Naive thymus-derived CD8-positive, alpha-beta T cell (primary cell): ENCODE measurements at regions not wholly inside any gene's neighbourhood (a gene's known extent, or its start where the extent isn't known, plus 50 kb on each side); places are given as distances from the start of the nearest gene placed in this dataset.

Source experiments
- ATAC-seq, 2 donors: fragments of 150-1000 bp; cut with Tn5 transposase in 1 of 2; sonication (Bioruptor Pico), chemical (Tn5 transposase) in 1 of 2; 1 replicate in 1 of 2; 2 replicates in 1 of 2; pipeline ENCODE4 v1.10.0; 2021; ENCODE audit warnings: mild to moderate bottlenecking in 2 of 2, moderate library complexity in 2 of 2
- POLR2A ChIA-PET: fragments of 350-600 bp; sonication (Branson Sonifier 250); formaldehyde crosslinking; loops from one replicate; lab custom pipeline; 2021; ENCODE audit warnings: antibody characterized with exemption; lab: Charles Lee
- DNase-seq, 10 donors: peaks; one replicate each; pipeline versions ENCODE4 v3.0.0 to v3.0.0-alpha.2; 2020 to 2022
- H3K27ac Mint-ChIP-seq, 10 donors: one replicate each; pipeline ENCODE4 v1.8.0; 2020 to 2022; ENCODE audit warnings: mild to moderate bottlenecking in 10 of 10, mixed read lengths in 10 of 10, moderate library complexity in 4 of 10, inconsistent platforms in 1 of 10
- H3K27me3 Mint-ChIP-seq, 5 donors: one replicate each; pipeline ENCODE4 v1.8.0; 2021 to 2022; ENCODE audit warnings: mixed read lengths in 5 of 5
- H3K36me3 Mint-ChIP-seq, 3 donors: one replicate each; pipeline ENCODE4 v1.8.0; 2020 to 2022; ENCODE audit warnings: mixed read lengths in 3 of 3, mild to moderate bottlenecking in 2 of 3, inconsistent platforms in 1 of 3
- H3K4me1 Mint-ChIP-seq, 4 donors: one replicate each; pipeline ENCODE4 v1.8.0; 2021 to 2022; ENCODE audit warnings: mixed read lengths in 4 of 4
- H3K4me3 Mint-ChIP-seq, 10 donors: one replicate each; pipeline ENCODE4 v1.8.0; 2020 to 2022; ENCODE audit warnings: mild to moderate bottlenecking in 10 of 10, mixed read lengths in 10 of 10, moderate library complexity in 6 of 10, inconsistent platforms in 1 of 10
- H3K9me3 Mint-ChIP-seq, 9 donors: one replicate each; pipeline ENCODE4 v1.8.0; 2020 to 2022; ENCODE audit warnings: mixed read lengths in 9 of 9, mild to moderate bottlenecking in 3 of 9, inconsistent platforms in 1 of 9, moderate library complexity in 1 of 9

DNA sequence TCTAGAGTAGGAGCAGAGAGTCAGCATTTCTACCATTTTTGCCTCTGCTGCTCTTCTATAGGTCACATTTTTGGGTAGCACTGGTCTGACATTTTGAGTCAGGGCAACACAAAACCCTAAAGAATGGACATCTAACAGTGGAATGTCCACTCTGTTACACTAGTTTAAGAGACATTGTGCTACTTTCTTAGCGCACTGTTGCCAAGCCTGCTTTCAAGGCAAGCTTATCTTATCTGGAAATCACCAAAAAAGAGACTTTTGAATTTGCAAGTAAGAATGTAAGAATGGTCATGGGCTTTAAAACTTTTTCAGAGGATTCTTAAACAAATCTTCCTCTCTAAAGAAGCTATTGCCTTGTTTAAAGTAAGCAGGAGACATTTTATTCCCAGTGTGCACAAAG, 73.0 kb upstream of the STARD4 start:
- H3K4me3 Mint-ChIP-seq, result no peak overlapping the region
- peaks cover 0 to 12% (median under 1%) of the 10 kb centered on the region in 4 donors for H3K4me1 Mint-ChIP-seq
- POLR2A ChIA-PET, result no interaction called here
- ATAC-seq, result no peak
- H3K36me3 Mint-ChIP-seq, result peaks cover 0 to 3% (median 0%) of the 10 kb centered on the region in 3 donors
- no peak for DNase-seq
- peaks cover 0 to 20% (median 4%) of the 10 kb centered on the region in 5 donors for H3K27me3 Mint-ChIP-seq
- H3K27ac Mint-ChIP-seq, result no peak overlapping the region
- H3K9me3 Mint-ChIP-seq, result no peaks in the 10 kb centered on the region

DNA sequence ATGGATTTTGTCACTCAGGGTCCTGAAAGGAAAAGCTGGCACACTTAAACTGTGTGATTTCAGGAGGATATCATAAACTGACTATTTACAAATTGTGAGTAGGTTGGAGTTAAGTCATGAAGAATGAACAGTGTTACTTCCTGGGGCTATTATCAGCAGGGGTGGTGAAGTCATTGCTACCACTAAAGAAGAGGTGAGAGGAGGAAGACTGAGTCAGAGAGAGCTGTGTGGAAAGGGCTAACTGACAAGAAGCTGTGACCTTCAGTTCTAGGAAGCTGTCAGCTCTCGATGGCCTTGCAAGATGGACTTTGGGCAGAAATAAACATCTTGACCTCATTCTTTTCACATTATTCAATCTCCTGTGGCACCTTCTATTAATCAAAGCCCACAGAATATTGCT, 72.3 kb upstream of the STARD4 start:
- H3K27me3 Mint-ChIP-seq, result peaks cover 0 to 20% (median 5%) of the 10 kb centered on the region in 5 donors
- ATAC-seq, result no peak
- H3K9me3 Mint-ChIP-seq, result peaks cover 0 to 5% (median 0%) of the 10 kb centered on the region in 9 donors
- H3K4me1 Mint-ChIP-seq, result peaks cover 0 to 12% (median under 1%) of the 10 kb centered on the region in 4 donors
- POLR2A ChIA-PET, result no interaction called here
- H3K27ac Mint-ChIP-seq, result no peak overlapping the region
- peaks cover 0 to 3% (median 0%) of the 10 kb centered on the region in 3 donors for H3K36me3 Mint-ChIP-seq
- H3K4me3 Mint-ChIP-seq, result no peak overlapping the region
- DNase-seq, result no peak

DNA sequence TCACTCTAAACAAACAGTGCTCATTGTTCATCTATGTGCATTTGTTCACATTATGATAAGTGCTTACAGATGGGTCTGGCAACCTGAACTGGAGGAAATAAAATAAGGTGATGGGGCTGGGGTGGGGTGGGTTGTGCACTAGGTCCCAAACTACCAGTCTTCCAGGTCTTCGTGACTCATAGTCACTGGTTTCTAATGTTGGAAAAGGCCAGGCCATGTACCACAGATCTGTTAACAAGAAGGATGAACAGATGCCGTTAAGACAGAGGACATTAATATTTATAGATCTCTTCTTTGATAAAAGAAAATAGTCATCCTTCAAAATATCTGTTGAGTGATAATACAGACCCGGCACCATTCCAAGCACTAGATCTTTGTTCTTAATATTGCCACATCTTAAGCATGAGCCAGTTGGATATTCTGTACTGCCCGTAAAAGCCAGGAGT, 71.4 kb upstream of the STARD4 start:
- peaks cover 0 to 21% (median 5%) of the 10 kb centered on the region in 5 donors for H3K27me3 Mint-ChIP-seq
- H3K9me3 Mint-ChIP-seq, result peaks cover 0 to 6% (median 1%) of the 10 kb centered on the region in 9 donors
- DNase-seq (no peak), ATAC-seq (no peak)
- peaks cover 0 to 12% (median under 1%) of the 10 kb centered on the region in 4 donors for H3K4me1 Mint-ChIP-seq
- POLR2A ChIA-PET, result no interaction called here
- H3K27ac Mint-ChIP-seq, result no peak overlapping the region
- peaks cover 0 to 3% (median 0%) of the 10 kb centered on the region in 3 donors for H3K36me3 Mint-ChIP-seq
- H3K4me3 Mint-ChIP-seq, result no peak overlapping the region

DNA sequence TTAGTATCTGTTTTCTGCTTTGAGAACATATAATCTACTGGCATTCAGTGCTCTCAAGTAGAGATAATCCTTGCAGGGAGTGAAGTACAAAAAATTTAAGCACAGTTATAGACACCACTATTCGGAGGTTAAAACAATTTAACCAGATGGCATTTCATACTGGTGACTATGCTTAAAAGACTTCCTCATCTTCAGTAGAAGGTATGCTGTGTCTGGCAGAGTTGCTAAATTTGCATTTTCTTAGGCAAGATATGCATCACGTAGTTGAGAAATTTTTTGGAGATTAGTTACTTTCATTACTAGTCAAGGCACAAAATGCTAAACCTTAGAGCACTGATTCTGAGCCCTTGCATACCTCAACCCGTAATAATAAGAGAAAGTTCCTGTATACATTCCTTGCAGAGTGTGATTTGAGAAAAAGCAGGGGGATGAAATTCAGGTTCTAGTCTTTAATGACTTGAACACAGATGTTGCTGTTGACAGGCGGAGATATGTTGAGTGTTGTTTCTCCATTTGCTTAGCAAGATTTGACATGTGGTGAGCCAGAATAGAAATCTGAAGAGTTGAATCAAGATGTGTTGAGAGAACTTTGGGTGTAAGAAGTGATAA, 70.8 kb upstream of the STARD4 start:
- no peak for DNase-seq
- H3K9me3 Mint-ChIP-seq, result peaks cover 0 to 12% (median 5%) of the 10 kb centered on the region in 9 donors
- no peak for ATAC-seq
- POLR2A ChIA-PET, result no interaction called here
- no peak overlapping the region for H3K27ac Mint-ChIP-seq
- H3K27me3 Mint-ChIP-seq, result peaks cover 0 to 19% (median 3%) of the 10 kb centered on the region in 5 donors
- peaks cover 0 to 3% (median 0%) of the 10 kb centered on the region in 3 donors for H3K36me3 Mint-ChIP-seq
- peaks cover 0 to 12% (median 0%) of the 10 kb centered on the region in 4 donors for H3K4me1 Mint-ChIP-seq
- no peak overlapping the region for H3K4me3 Mint-ChIP-seq

DNA sequence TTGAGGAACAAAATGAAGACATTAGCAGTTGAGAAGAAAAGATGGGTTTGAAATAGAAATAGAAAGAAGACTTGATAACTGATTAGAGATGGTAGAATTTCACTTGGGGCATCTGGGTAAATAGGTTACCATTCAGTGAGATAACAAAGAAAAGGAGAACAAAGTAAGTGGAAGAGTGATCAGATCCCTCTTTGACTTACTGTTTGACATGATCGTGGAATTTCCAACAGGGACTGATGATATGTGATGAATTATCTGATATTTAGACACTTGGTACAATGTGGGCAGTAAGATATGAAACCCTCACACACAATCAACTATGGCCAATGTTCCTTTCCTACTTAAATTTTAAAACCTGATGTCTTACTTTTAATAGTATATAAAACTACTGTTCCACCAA, 70.1 kb upstream of the STARD4 start:
- Mint-ChIP-seq H3K4me1 (peaks cover 0 to 9% (median 0%) of the 10 kb centered on the region in 4 donors), H3K4me3 (no peak overlapping the region), H3K36me3 (peaks cover 0 to 3% (median 0%) of the 10 kb centered on the region in 3 donors), H3K9me3 (peaks cover 0 to 13% (median 5%) of the 10 kb centered on the region in 9 donors), H3K27me3 (peaks cover 0 to 18% (median 3%) of the 10 kb centered on the region in 5 donors), H3K27ac (no peak overlapping the region)
- DNase-seq, result no peak
- no peak for ATAC-seq
- POLR2A ChIA-PET, result no interaction called here

DNA sequence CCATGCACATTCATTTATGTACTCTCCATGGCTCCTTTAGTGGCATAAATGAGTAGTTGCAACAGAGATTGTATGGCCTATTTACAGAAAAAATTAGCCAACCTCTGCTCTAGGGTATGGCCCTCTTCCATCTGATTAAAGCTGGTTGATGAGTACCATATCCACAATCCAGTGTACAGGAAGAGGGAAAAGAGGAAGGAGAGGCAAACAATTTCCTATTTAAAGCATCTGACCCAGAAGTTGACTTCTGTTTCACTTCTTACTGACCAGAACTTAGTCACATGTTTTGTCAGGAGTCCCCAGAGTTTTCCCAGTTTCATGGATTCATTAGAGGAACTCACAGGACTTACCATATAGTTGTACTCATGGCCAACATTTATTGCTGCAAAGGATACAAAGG, 68.6 kb upstream of the STARD4 start:
- Mint-ChIP-seq H3K4me3 (no peak overlapping the region), H3K4me1 (peaks cover 0 to 8% (median 0%) of the 10 kb centered on the region in 4 donors), H3K36me3 (peaks cover 0 to 3% (median 0%) of the 10 kb centered on the region in 3 donors), H3K27me3 (peaks cover 0 to 18% (median 2%) of the 10 kb centered on the region in 5 donors), H3K27ac (no peak overlapping the region), H3K9me3 (peaks cover 0 to 13% (median 5%) of the 10 kb centered on the region in 9 donors)
- ATAC-seq (no peak), DNase-seq (no peak)
- POLR2A ChIA-PET, result no interaction called here

DNA sequence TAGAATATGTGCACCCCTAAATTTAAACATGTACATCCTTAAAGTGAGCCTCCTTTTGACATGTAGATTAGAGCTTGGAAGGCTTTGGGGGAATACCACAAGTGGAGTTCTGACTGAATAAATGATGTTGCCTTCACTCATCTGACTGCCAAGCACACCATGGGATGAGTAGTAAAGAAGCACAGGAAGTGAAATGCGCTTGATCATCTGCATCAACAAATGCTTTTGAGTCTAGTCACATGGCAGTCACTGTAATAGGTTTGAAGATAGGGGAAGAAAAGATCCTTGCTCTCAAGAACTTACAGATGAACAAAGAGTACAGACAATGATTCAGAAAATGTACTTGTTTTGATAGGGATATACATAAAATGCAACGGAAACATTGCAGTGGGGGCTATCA, 62.0 kb upstream of the STARD4 start:
- peaks cover 2 to 12% (median 7%) of the 10 kb centered on the region in 5 donors for H3K27me3 Mint-ChIP-seq
- peaks cover 0 to 2% (median 0%) of the 10 kb centered on the region in 4 donors for H3K4me1 Mint-ChIP-seq
- peaks cover 0 to 4% (median 0%) of the 10 kb centered on the region in 3 donors for H3K36me3 Mint-ChIP-seq
- ATAC-seq (no peak), DNase-seq (no peak)
- no peak overlapping the region for H3K27ac Mint-ChIP-seq
- POLR2A ChIA-PET, result no interaction called here
- peaks cover 0 to 20% (median 3%) of the 10 kb centered on the region in 9 donors for H3K9me3 Mint-ChIP-seq
- H3K4me3 Mint-ChIP-seq, result no peak overlapping the region

DNA sequence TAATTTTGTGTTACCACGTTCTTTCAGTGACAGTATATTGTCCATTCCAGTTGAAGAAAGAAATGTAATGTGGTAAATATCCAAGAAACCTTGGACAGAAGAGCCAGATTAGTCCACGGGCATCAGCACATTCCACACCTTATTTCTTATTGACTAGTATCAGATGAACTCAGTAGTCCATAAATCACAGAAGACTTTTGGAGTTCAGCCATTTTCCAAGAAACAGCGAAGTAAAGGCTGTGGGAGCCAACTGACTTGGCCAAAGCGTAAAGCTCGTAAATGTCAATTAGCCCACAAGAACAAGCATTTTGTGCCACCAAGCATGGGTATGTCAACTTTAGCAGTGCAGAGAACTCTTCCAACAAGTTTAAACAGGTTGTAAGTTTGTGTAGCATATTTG, 60.2 kb upstream of the STARD4 start:
- Mint-ChIP-seq H3K27ac (no peak overlapping the region), H3K36me3 (peaks cover 0 to 4% (median 0%) of the 10 kb centered on the region in 3 donors), H3K4me3 (no peak overlapping the region), H3K9me3 (peaks cover 0 to 12% (median 4%) of the 10 kb centered on the region in 9 donors), H3K4me1 (peaks cover 0 to 2% (median 0%) of the 10 kb centered on the region in 4 donors), H3K27me3 (peaks cover 0 to 12% (median 7%) of the 10 kb centered on the region in 5 donors)
- no peak for DNase-seq
- ATAC-seq, result no peak
- POLR2A ChIA-PET, result no interaction called here

DNA sequence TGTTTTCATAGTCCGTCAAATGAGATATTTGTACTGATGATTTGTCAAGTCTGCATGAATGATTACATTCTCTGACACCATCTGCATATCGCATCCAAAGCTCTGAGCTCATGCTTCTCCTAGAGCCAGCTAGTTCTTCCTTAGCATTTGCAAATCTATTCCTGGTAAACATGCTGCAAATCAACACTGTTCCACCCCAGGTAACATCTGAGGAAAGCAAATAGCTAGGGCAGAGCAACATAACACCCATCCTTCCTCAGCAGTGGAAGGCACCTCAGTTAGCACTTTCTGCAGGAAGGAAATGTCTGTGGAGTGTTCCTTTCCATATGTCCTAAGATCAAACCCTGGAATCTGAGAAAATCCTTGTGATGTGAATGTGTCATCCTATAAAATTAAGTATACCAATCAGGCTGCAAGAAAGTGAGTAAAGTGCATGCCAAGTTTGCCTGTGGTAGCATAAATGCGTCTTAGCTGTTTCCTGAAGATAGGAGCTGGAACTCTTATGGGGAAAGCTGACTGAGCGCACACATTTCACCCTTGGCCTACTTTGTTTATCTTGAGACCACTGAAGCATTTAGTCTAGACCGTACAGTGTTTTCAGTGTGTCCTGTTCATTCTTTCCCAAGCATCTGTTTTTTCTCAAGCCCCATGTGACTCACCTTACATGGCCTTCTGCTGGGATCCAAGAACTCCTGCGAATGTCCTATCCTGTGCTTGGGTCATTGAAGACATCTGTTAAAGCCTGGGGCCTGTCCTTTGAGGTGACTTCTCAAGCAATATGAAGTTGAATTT, 50.9 kb upstream of the STARD4 start:
- ATAC-seq, result no peak
- Mint-ChIP-seq H3K27ac (no peak overlapping the region), H3K36me3 (peaks cover 5 to 11% (median 10%) of the 10 kb centered on the region in 3 donors), H3K4me3 (no peak overlapping the region), H3K4me1 (no peaks in the 10 kb centered on the region), H3K9me3 (peaks cover 0 to 18% (median 11%) of the 10 kb centered on the region in 9 donors), H3K27me3 (peaks cover 0 to 9% (median 6%) of the 10 kb centered on the region in 5 donors)
- POLR2A ChIA-PET, result no interaction called here
- DNase-seq, result no peak

DNA sequence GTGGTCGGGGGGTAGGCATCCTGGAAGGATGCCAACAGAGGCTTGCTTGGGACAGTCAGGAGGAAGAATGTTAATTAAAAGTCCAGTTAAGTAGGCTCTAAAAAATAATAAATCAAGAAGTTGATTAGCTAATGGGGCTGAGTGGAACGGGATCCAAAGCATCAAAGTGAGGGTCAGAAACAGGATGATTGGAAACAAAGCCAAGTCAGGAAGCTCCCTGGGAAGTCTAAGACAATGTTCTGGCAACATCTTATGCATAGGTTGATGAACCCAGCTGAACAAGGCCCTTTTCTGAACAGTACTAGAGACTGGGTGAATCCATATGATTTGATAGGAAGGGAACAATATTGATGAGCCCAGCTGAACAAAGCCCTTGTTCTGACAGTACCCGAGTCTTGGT, 50.2 kb upstream of the STARD4 start:
- Mint-ChIP-seq H3K4me1 (no peaks in the 10 kb centered on the region), H3K27ac (no peak overlapping the region)

More for the DNA sequence above, 50.2 kb upstream of the STARD4 start:
- DNase-seq (no peak), ATAC-seq (no peak)
- Mint-ChIP-seq H3K9me3 (peaks cover 0 to 16% (median 11%) of the 10 kb centered on the region in 9 donors), H3K27me3 (peaks cover 0 to 9% (median 6%) of the 10 kb centered on the region in 5 donors), H3K4me3 (no peak overlapping the region), H3K36me3 (peaks cover 5 to 11% (median 10%) of the 10 kb centered on the region in 3 donors)
- POLR2A ChIA-PET, result no interaction called here
